ENCODE measurements at regions not wholly inside any gene's neighbourhood (a gene's known extent, or its start where the extent isn't known, plus 50 kb on each side); places are given as distances from the start of the nearest gene placed in this dataset.

GRCh38 chr6:100269189-100269588 is 195.5 kb downstream of the SIM1 start:
- intact Hi-C loops (cut with micrococcal nuclease; ENCODE audit: unreplicated experiment) (no loop called here), in situ Hi-C loops (cut with MboI) (no loop called here)
- H3K4me2 ChIP-seq (ENCODE audit: control insufficient read depth, insufficient read depth): no peak overlapping the region
- H3K27ac ChIP-seq (ENCODE audit: control insufficient read depth, insufficient read depth): no peak overlapping the region
- H3K9ac ChIP-seq (ENCODE audit: control insufficient read depth, insufficient read depth, low read length): no peak overlapping the region
- no peak for TF ChIP-seq EED (IDR thresholded peaks at IDR 0.05; ENCODE audit: low read depth)
- TF ChIP-seq CUX1 (IDR thresholded peaks at IDR 0.05; ENCODE audit: insufficient replicate concordance, low read depth, low read length): no peak
- no peak for TF ChIP-seq ZBTB11 (CRISPR knock-in tag; IDR thresholded peaks at IDR 0.05)
- no peak for TF ChIP-seq ESRRA (IDR thresholded peaks at IDR 0.05; ENCODE audit: low read length)
- TF ChIP-seq RUNX3 (IDR thresholded peaks at IDR 0.05; ENCODE audit: low read length): no peak
- no peak for TF ChIP-seq MYC (IDR thresholded peaks at IDR 0.05; ENCODE audit: insufficient read depth, insufficient read length, insufficient replicate concordance, low read length, severe bottlenecking)
- no peak for TF ChIP-seq ATF2 (IDR thresholded peaks at IDR 0.05; ENCODE audit: low read length)
- TF ChIP-seq IRF3 (IDR thresholded peaks at IDR 0.05): no peak
- TF ChIP-seq GABPA (IDR thresholded peaks at IDR 0.05; ENCODE audit: low read depth): no peak
- TF ChIP-seq YY1 (IDR thresholded peaks at IDR 0.05; ENCODE audit: low read depth, low read length): no peak
- TF ChIP-seq MLLT1 (IDR thresholded peaks at IDR 0.05): no peak
- no peaks in the 10 kb centered on the region for H4K20me1 ChIP-seq (ENCODE audit: control insufficient read depth, insufficient read depth)
- 51% methylated on average over 2 of the region's 2 CpGs for WGBS (ENCODE audit: insufficient coverage, insufficient replicate concordance, low lambda C conversion rate, missing lambda C conversion rate)
- no peak overlapping the region for H3K4me3 ChIP-seq
- ATAC-seq (no peak), FAIRE-seq (no peak), DNase-seq (ENCODE audit: low read depth, low spot score) (no peak)
- no peaks in the 10 kb centered on the region for H3K9me3 ChIP-seq (replicated peaks; ENCODE audit: control insufficient read depth, insufficient read depth, low read length)
- H3K79me2 ChIP-seq (ENCODE audit: control insufficient read depth, insufficient read depth, low read length): no peaks in the 10 kb centered on the region
- RAD21 ChIA-PET (ENCODE audit: unreplicated experiment): no interaction called here
- SMC1A ChIA-PET (ENCODE audit: uncharacterized antibody, unreplicated experiment): interaction anchor here (0.8 kb wide), 1 partner anchor 19 kb away, joined by 3 read pairs; no protein-coding TSS in a partner anchor
- POLR2A ChIA-PET: no interaction called here
- H3K36me3 ChIP-seq (ENCODE audit: control insufficient read depth in 2 of 2, insufficient read depth in 2 of 2, low read length in 1 of 2): no peaks in the 10 kb centered on the region
- no peaks in the 10 kb centered on the region for H3K4me1 ChIP-seq (ENCODE audit: control insufficient read depth, insufficient read depth, low read length)
- CTCF ChIA-PET: no interaction called here
- H2AFZ ChIP-seq (ENCODE audit: control insufficient read depth, low read depth, low read length): no peak overlapping the region
- H3K27me3 ChIP-seq (replicated peaks in 1 of 2; ENCODE audit: control insufficient read depth in 2 of 2, insufficient read depth in 2 of 2, low read length in 1 of 2): peaks cover 0 to 5% of the 10 kb centered on the region in 2 experiments; a peak in 1 of 4 replicates
- no TSS peak for BruUV-seq (replicated peaks)

Measured in GM12878 (cell line).